Stimulated activated CD8-positive, alpha-beta memory T cell treated with anti-CD3 and anti-CD28 coated beads, Interleukin-7, amount 100 ng/mL, for 1 hour (primary cell): ENCODE measurements at regions not wholly inside any gene's neighbourhood (a gene's known extent, or its start where the extent isn't known, plus 50 kb on each side); places are given as distances from the start of the nearest gene placed in this dataset.

Experiments
- DNase-seq, 2 donors: peaks; one replicate each; pipeline ENCODE4 v3.0.0-alpha.2; 2020; ENCODE audit warnings: low read depth in 2 of 2

DNA sequence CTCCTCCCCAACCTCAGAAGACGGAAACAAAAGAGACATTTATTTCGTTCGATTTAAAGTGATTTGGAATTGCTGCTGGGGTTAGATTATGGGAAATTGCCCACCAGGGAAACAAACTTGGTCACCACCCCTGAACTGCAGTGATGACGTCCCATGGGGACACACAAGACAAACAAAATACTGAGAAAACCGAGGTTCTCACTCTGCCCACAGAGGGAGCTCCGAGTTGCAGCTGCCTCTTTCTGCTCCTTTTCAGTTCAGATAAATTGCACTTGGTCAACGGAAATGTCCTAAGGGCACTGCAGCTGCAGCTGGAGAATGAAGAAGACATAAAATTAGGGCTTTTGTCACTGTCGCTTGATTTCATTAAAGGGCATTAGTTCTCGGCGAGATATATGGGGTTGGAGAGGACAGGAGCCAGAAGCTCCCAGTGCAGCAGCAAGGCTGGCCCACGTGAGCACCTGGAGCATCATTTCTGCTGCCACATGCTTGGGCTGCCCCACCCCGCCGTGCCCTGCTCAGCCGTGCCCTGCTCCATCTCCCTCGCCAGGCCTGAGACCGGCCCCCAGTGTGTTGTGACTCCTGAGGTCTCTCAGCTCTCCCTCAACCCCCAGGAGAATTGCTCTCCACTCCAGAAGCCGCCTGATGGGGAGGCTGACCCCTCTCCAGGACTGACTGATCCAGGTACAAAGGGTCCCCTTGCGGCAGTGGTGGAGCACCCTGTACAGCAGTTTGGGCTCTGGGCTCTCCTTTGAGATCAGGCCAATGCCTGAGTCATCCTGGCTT, 231.7 kb upstream of the AJAP1 start:
- DNase-seq = no peak

DNA sequence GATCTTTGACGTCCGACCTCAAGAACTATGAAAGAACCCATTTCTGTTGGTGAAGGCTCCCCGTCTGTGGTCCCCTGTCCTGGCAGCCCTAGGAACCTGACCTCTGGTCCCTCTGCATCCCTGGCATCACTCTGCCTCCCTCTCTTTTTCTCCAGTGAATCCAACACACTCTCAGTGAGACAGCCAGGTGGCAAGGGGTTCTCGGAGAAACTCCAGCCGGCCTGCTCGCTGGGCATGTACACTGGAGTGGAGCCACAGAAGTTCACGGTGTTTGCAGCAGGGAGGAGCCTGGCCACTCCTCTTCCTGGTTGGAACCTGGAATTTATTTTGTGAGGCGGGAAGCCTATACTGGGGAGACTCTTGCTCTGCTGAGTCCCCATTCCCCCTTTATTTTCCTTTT, 230.2 kb upstream of the AJAP1 start:
- DNase-seq = no peak

DNA sequence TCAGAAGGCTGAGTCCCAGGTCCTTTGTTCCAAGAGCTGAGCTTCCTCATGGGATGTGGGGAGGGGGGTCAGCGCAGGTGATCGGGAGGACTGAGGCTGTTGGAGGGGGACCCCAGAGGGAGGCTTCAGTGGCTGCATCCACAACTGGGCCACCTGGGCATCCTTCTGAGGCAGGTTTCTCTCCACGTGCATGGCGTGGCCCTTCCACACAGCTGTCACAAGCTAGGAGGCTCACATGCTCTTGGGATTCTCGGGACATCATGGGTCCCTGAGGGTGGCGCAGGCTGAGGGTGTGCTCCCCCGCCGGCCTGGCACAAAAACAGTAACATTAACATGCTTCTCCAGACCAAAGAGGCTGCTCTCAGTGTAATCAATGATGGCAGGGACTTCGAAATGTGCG, 229.6 kb upstream of the AJAP1 start:
- no peak for DNase-seq

DNA sequence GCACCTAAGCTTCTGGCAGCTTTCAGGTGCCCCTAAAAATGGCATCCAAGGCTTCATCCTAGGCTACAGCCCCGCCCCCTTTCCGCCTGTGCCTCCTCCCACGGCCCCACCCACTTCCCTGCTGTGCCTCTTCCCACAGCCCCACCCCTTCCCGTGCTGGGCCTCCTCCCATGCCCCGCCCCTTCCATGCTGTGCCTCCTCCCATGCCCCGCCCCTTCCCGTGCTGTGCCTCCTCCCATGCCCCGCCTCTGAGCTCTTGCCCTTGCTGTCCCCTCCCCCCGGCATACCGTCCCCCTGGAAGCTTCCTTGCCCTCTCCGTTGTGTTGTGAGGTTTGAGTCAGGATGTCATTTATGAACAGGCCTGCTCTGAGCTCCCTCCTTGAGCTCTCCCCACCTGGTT, 228.5 kb upstream of the AJAP1 start:
- no peak for DNase-seq

DNA sequence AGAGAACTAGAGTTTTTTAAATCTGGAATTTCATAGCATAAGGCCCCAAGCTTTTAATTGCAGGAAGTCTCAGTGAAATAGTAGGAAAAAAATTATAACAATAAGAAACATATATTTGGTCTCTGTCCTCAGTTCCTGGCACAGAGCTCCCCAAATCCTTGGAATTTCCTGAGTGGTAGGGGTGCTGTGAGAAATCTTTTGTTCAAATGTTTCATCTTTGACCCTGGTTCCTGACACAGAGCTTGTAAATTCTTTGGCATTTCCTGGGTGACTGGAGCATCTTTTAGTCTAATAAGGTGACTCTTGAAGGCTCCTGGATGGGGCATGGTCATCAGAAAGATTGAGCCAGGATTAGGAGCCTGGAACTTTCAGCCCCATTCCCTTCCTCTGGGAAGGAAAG, 225.7 kb upstream of the AJAP1 start:
- DNase-seq = no peak

DNA sequence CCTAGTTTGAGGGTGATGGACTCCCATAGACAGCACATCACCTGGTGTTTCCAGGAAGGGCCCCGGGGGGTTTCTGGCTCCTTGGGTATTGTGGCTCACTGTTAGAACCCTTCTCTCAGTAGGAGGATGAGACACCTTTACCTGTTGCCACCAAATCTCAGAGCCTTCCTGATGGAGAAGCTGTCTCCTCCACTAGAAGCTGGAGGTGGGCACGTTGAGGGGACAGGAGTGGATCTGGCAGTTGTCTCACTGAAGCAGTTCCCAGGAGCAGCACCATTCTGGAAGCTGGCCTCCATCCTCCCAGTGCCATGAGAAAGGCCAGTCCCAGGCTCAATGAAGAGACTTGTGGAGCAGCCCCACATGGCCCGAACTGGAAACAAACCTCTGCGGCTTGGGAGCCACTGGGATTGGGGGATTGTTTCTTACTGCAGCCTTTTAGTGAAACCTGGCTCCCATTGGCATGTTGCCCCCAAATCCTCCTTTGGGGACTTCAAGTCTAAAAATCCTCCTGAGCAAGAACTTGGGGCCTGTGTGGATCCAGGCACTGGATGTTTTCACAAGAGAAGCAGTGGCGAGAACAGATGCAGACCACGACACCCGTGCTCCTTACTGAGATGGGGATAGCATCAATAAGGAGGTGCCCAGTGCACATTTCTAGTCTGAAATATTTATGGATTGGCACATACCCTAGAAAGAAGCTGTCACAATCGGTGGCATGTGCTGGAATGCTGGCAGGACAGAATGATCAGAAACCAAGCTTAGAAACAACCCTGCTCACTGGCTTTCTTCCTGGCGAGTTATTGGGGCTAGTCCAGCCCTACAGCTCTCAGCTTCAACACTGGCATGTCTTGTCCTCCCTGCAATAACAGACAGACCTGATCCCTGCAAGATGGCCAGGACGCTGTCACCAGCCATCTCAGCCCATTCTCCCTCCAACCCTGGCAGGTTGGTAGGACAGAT, 223.7 kb upstream of the AJAP1 start:
- no peak for DNase-seq

DNA sequence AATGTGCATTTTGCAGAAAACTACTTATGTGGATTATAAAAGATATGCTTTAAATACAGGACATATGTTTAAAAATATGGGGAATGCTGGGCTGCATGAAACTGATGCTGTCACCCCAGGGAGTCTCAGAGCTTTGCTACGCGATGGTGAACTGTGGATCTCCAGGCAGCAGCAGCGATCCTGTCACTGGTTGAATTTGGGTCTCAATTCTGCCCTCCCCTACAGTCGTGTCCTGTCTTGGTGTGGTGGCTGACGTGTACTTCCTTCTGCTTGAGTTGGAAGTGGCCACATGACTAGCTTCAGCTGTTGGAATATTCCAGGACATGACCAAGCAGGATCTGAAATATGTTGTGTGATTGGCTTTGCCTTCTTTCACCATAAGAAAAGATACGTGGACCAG, 222.9 kb upstream of the AJAP1 start:
- DNase-seq = no peak

DNA sequence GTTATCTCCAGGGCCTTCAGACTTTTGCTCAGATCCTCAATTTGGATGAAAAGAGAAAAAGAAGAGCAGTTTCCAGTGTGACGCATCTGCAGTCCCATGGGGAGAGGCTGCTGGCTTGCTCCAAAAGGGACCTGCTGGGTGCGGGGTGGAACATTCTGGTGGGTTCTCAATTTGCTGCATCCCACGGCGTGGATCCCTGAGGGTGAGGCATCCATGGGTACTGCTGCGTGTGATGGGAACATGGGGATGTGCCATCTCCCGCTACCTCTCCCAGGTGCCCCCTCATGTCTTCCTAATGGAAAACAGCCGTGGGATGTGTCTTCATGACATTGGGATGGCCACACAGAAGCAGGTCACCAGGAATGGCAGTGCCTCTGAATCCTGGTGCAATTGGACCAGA, 221.3 kb upstream of the AJAP1 start:
- no peak for DNase-seq

DNA sequence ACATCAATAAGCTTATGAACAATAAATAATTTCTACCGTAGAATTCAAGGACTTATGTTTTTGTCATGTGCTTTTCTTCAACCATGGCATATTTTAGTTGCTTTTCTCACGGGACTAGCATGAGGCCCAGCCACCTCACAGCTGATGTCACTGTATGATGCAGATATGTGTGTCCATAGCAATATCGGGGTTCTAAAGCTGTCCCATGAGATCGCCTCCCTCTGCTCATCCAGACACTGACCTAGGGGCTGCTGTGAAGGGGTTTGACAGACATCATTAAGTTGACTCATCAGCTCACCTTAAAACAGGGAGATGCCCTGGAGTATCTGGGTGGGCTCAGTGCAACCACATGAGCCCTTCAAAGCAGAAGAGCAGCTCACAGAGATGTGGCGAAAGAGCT, 210.3 kb upstream of the AJAP1 start:
- no peak for DNase-seq

DNA sequence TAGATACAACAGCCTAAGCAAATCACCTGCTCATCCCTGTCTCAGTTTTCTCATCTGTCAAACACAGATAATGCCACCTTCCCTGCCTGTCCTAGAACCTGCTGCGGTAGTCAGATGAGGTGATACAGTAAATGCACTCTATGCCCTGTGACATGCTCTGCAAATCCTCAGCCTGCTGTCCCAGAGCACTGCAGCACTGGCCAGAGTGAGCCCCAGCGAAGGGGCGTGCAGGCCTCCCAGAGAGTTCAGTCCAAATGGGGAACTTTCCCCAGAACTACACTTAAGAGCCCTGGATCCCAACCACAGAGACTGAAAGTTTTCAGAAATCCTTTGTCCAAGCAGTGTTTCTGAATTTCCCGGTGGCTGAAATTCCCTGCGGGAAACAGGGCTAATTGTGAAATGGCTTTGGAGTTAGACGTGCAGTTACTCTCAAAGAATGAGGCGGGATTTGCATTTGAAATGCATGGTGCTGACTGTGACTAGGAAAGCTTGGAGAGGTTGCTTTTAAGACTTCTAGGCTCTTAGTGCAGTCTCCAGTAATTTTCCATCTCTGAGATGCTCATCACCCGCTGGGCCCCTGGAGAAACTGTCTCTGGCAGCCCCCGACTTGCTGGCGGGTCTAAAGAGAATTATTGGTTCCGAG, 206.5 kb upstream of the AJAP1 start:
- DNase-seq = no peak

DNA sequence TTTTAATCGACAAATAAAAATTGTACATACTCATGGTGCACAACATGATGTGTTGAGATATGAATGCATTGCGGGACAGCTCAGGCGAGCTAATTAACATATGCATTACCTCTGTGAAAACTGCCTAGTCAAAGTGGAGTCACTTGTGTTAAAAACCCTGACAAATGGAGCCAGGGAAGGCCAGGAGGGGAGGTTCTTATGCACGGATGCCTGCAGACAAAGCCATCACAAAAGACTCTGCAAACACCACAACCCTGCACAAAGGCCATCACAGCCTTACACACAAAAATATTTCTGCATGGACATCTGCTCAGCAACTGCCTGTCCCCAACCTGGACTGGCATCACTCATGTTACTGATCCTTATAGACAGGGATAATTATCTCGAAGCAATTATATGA, 204.4 kb upstream of the AJAP1 start:
- DNase-seq = no peak

DNA sequence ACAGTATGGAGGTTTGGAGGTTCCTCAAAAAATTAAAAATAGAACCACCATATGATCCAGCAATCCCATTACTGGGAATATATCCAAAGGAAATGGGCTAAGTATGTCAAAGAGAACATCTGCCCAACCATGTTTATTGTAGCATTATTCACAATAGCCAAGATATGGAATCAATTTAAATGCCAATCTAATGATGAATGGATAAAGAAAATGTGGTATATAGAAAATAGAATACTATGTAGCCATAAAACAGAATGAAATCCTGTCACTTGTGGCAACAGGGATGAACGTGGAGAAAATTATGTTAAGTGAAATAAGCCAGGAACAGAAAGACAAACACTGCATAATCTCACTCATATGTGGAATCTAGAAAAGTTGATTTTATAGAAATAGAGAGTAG, 201.7 kb upstream of the AJAP1 start:
- DNase-seq = no peak

DNA sequence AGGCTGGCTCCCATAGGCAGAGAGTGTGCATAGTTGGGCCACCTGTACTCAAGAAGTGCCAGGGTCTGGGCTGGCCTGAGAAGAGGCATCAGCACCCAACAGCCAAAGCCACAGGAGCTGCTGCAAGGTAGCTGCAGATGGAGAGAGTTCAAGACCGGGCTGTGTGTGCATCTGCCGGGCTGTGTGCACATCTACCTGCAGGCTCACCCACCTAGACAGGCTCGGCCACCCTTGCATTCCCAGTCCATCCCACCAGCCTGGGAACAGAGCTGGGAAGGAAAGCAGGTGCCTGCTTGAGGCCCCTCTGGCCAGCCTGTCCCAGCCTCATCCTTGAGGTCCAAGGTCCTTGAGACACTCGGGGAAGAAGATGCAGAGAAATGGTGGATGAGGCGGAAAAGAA, 194.4 kb upstream of the AJAP1 start:
- no peak for DNase-seq

DNA sequence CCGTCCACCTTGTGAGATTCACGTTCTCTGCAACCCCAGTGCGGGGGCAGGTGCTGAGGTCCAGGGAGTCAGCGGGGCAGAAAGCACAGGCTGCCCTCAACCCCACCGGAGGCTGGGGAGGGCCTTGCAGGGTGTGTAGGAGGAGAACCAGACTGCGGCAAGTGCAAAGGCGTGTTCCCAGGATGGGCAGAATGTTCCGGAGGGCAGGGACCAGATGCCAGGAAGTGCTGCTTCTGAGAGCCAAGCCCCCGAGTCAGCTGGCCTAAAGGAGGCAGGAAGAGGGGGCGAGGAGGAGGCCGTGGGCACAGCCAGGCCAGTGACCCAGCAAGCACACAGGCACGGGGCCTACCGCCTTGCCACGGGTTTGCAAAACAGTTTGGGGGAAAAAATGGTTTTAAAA, 193.8 kb upstream of the AJAP1 start:
- DNase-seq = no peak

DNA sequence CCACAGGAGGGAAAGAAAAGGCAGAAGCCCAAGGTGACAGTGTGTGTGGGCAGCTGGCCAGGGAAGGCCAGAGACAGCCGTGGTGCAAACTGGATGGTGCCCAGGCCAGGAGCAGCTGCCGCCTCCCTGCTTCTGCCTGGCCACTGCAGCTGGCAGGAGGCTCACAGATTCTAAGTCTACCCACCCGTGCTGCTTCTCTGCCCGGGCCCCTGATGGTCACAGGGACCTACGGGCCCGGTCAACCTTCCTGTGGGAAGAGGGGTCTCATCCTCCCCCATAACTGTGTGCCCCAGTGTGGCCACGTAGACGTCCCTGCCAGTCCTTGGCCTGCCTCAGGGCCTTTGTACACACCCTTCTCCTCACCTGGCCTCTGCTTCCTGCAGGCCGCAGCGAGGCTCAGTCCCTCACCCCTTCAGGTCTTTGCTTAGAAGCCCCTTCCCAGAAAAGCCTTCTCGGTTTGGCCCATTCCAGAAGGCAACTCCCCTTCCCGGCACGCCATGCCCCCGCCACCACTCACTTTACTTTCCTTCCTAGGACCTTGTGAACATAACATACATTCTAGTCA, 192.6 kb upstream of the AJAP1 start:
- DNase-seq = no peak

DNA sequence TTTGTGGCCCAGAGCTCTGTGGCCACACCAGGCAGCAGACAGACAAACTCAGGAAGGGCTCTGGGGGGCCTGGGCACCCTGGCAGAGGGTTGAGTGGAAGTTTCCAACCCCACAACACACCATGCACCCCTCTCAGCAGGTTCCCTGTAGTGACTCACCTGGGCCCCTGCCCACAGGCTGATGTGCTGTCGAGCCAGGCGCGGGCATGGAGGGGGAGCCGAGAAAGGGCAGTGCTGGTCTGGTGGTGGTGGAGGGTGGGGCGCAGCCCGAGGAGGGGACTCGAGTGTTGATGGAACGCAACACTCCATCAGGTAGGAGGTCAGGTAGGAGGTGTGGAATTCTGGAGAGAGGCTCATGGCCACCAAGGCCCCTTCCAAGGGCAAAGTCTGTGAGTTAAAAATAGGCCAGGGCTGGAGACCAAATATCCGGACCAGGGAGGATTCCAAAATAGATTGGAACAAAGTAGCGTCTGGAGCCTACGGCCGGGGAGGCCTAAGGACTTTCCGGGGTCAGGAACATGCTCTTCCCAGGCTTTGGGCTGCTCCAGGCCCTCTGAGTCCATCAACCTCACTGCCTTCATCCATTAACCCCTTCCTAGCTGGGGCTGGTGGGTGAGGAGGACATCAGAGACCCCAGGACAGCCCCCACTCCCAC, 191.5 kb upstream of the AJAP1 start:
- no peak for DNase-seq

DNA sequence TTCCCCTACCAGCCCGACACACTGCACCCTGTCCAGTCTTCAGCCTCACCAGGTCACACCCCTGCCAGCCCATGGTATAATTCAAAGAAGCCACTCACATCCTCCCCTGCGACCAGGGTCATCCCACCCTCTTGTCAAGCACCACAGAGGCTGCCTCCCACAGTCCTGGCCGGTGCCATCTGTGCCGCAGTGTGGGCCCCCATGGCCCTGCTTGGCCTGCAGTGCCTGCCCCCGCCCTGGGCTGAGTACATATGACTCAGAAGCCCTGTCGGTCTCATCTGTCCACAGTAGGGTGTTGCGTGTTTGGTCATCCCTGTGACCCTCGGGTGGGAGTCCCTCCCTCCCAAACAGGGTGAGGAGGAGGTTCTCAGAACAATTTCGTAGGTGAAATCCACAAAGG, 190.8 kb upstream of the AJAP1 start:
- DNase-seq = no peak

DNA sequence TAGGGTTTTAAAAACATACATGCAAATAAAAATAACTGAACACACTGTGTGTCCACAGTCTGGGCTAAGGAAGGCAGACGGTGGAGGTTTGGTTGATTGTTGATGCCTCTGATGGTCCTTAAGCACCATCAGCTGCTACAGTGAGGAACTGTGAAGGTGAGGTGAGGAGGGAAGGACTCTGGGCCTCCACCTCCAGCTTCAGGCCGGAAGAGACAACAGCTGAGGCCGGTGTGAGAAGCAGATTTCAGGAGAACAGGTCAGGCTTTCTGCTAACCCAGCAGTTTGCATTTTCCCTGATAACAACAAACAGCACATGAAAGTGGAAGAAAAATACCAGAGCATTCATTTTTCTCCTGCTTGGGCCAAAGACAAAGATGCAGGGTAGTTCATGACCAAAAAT, 189.9 kb upstream of the AJAP1 start:
- no peak for DNase-seq

DNA sequence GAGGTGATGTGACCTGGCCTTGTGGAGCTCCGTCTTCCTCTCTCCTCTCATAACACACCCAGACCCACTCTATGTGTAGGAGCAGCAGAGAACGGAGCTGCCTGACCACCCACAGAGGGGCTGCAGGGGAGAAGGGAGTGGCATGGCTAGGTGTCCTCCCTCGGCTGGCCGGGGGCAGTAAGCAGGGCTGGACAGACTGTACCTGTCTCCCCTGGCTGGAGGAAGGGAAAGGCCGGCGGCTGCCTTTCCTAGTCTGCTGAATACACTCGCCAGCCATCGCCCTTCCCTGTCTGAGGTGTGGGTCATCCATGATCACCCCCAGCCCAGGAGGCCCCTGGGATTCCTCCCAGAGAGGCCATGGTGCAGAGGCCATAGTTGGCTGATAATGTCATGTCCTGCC, 187.2 kb upstream of the AJAP1 start:
- no peak for DNase-seq

DNA sequence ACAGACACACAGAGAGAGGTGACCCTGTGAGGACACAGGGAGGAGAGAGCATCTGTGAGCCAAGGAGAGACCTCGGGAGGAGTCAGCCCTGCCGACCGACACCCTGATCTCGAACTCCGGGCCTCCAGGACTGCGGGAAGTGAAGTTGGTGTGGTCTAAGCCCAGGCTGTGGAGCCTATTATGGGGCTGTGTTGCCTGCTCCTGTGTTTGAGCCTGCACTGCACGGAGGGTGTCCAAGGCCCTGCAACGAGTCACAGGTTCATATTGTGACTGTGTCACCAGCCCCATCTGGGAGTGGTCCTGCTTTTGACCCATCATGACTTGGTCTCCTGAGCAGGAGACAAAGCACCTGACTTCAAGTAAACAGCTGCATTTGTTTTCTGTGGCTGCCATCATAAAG, 186.0 kb upstream of the AJAP1 start:
- DNase-seq = no peak

DNA sequence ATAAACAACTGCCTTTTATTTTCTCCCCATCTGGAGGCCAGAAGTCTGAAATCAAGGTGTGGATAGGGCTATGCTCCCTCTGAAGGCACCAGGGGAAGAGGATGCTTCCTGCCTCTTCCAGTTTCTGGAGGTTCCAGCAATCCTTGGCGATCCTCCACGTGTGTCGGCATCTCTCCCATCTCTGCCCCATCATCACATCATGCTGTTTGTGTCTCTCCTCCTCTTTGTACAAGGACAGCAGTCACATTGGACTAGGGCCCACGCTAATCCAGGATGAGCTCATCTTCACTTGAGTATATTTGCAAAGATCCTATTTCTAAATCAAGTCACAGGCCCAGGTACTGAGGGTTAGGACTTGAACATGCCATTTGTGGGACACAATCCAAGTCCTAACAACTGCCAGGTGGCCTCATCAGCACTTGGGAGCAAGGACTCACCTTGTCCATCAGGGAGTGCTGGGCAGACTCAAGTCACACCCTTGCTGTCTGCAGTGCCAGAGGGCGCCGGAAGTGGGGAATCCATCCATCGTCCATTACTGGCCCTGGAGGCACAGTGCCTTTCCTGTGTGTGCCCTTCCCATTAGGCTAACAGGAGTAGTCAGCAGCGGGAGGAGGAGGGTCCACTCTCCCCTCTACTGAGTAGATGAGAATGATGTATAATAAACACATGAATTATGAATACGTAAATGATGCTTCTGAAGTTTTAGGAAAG, 185.4 kb upstream of the AJAP1 start:
- no peak for DNase-seq
